Progenitor cell of endocrine pancreas (in vitro differentiated cells): ENCODE measurements at regions not wholly inside any gene's neighbourhood (a gene's known extent, or its start where the extent isn't known, plus 50 kb on each side); places are given as distances from the start of the nearest gene placed in this dataset.

ENCODE experiments used
- DNase-seq: peaks from one replicate; pipeline ENCODE4 v3.0.0; 2021; ENCODE audit warnings: low spot score; ENCODE audit not compliant: unreplicated experiment
- H3K27ac Mint-ChIP-seq: 2 replicates; pipeline ENCODE4 v1.8.0; 2021; ENCODE audit warnings: mild to moderate bottlenecking, moderate library complexity, mixed read lengths
- H3K27me3 Mint-ChIP-seq: 2 replicates; pipeline ENCODE4 v1.8.0; 2021; ENCODE audit warnings: mixed read lengths
- H3K36me3 Mint-ChIP-seq: 2 replicates; pipeline ENCODE4 v1.8.0; 2022; ENCODE audit warnings: mixed read lengths; ENCODE audit not compliant: insufficient read depth
- H3K4me1 Mint-ChIP-seq: 2 replicates; pipeline ENCODE4 v1.8.0; 2021; ENCODE audit warnings: low read depth, mixed read lengths
- H3K4me3 Mint-ChIP-seq: 2 replicates; pipeline ENCODE4 v1.8.0; 2021; ENCODE audit warnings: low read depth, mild to moderate bottlenecking, moderate library complexity, mixed read lengths
- H3K9me3 Mint-ChIP-seq: 2 replicates; pipeline ENCODE4 v1.8.0; 2021; ENCODE audit warnings: low read depth, mixed read lengths
- CTCF ChIP-seq: fragments of 200-600 bp; sonication (generic); IDR thresholded peaks from one replicate; pipeline ENCODE4 v1.5.0; 2021; ENCODE audit warnings: antibody characterized with exemption, mild to moderate bottlenecking; ENCODE audit not compliant: unreplicated experiment

- no peaks in the 10 kb centered on the region for H3K9me3 Mint-ChIP-seq
- H3K4me1 Mint-ChIP-seq: no peaks in the 10 kb centered on the region
- no peak for TF ChIP-seq CTCF
- H3K4me3 Mint-ChIP-seq: no peak overlapping the region
- H3K27me3 Mint-ChIP-seq: no peaks in the 10 kb centered on the region
- no peaks in the 10 kb centered on the region for H3K36me3 Mint-ChIP-seq
- H3K27ac Mint-ChIP-seq: no peak overlapping the region
- no peak for DNase-seq
Measured at GRCh38 chr9:73270967-73271721, 119.5 kb downstream of the ANXA1 start.

- Mint-ChIP-seq H3K9me3 (no peaks in the 10 kb centered on the region), H3K4me3 (no peak overlapping the region)
Measured at GRCh38 chr9:73280113-73280512, 128.4 kb downstream of the ANXA1 start.

GRCh38 chr9:73284377-73284776, 132.7 kb downstream of the ANXA1 start:
- Mint-ChIP-seq H3K27me3 (no peaks in the 10 kb centered on the region), H3K36me3 (no peaks in the 10 kb centered on the region), H3K4me3 (no peak overlapping the region), H3K9me3 (no peaks in the 10 kb centered on the region), H3K27ac (no peak overlapping the region), H3K4me1 (no peaks in the 10 kb centered on the region)
- no peak for DNase-seq
- no peak for TF ChIP-seq CTCF

More at GRCh38 chr9:73280113-73280512, 128.4 kb downstream of the ANXA1 start:
- no peaks in the 10 kb centered on the region for H3K36me3 Mint-ChIP-seq
- no peaks in the 10 kb centered on the region for H3K27me3 Mint-ChIP-seq
- H3K27ac Mint-ChIP-seq: no peak overlapping the region
- H3K4me1 Mint-ChIP-seq: no peaks in the 10 kb centered on the region
- no peak for DNase-seq
- no peak for TF ChIP-seq CTCF

- TF ChIP-seq CTCF: no peak
- no peaks in the 10 kb centered on the region for H3K4me1 Mint-ChIP-seq
Measured at GRCh38 chr9:73294336-73294735, 142.7 kb downstream of the ANXA1 start.

GRCh38 chr9:73325983-73326382, 174.3 kb downstream of the ANXA1 start:
- TF ChIP-seq CTCF: no peak
- H3K27ac Mint-ChIP-seq: no peak overlapping the region
- H3K4me3 Mint-ChIP-seq: no peak overlapping the region
- H3K27me3 Mint-ChIP-seq: no peaks in the 10 kb centered on the region
- H3K36me3 Mint-ChIP-seq: no peaks in the 10 kb centered on the region
- no peaks in the 10 kb centered on the region for H3K4me1 Mint-ChIP-seq
- H3K9me3 Mint-ChIP-seq: peaks cover 4% of the 10 kb centered on the region
- DNase-seq: no peak

More at GRCh38 chr9:73294336-73294735, 142.7 kb downstream of the ANXA1 start:
- Mint-ChIP-seq H3K4me3 (no peak overlapping the region), H3K9me3 (peaks cover 7% of the 10 kb centered on the region), H3K27me3 (no peaks in the 10 kb centered on the region), H3K27ac (no peak overlapping the region), H3K36me3 (no peaks in the 10 kb centered on the region)
- no peak for DNase-seq
